Keratinocyte (primary cell): ENCODE measurements at regions not wholly inside any gene's neighbourhood (a gene's known extent, or its start where the extent isn't known, plus 50 kb on each side); places are given as distances from the start of the nearest gene placed in this dataset.

Experiments used
- EZH2 ChIP-seq: IDR thresholded peaks from one replicate; pipeline ENCODE4 v1.6.1; 2012; ENCODE audit warnings: inconsistent platforms, mild to moderate bottlenecking, low read length, moderate library complexity
- TF ChIP-seq, protein P1 (sequence below), 3 experiments: IDR thresholded peaks in 1 of 3; conservative IDR thresholded peaks in 1 of 3; optimal IDR thresholded peaks in 1 of 3; 2 replicates in 2 of 3; 3 replicates in 1 of 3; pipeline versions ENCODE3 to v1.5.1; 2011; ENCODE audit warnings: low read length in 3 of 3, mild to moderate bottlenecking in 3 of 3, moderate library complexity in 2 of 3, control low read depth in 1 of 3, inconsistent platforms in 1 of 3; ENCODE audit not compliant: insufficient read depth in 2 of 3; ENCODE audit errors: extremely low read depth in 1 of 3

DNA sequence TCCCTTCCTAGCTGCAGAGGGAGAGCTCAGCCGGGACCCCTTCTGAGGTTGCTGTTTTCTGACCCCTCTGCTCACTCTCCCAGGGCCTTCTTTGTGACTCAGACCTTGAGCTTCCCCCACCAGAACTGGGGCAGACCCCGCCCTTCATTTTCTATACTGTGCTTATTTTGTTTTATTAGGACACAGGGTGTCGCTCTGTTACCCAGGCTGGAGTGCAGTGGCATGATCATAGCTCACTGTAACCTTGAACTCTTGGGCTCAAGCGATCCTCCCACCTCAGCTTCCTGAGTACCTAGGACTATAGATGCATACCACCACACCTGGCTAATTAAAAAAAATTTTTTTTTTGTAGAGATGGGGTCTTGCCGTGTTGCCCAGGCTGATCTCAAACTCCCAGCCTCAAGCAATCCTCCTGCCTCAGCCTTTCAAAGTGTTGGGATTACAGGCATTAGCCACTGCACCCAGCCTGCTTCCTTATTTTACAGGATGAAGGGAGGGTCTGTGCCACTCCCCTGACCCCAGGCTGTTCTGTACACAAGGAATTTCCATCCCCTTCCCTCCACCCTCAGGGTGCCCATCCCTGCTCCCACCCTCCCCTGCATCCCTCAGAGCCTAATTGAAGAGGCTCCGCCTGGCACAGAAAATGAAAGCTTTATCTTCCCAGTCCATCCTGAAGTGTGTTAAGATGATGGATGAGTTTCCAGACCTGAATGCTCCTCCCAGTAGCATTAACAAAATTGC lies 195.2 kb upstream of the POU3F1 start:
- TF ChIP-seq, protein P1, sequence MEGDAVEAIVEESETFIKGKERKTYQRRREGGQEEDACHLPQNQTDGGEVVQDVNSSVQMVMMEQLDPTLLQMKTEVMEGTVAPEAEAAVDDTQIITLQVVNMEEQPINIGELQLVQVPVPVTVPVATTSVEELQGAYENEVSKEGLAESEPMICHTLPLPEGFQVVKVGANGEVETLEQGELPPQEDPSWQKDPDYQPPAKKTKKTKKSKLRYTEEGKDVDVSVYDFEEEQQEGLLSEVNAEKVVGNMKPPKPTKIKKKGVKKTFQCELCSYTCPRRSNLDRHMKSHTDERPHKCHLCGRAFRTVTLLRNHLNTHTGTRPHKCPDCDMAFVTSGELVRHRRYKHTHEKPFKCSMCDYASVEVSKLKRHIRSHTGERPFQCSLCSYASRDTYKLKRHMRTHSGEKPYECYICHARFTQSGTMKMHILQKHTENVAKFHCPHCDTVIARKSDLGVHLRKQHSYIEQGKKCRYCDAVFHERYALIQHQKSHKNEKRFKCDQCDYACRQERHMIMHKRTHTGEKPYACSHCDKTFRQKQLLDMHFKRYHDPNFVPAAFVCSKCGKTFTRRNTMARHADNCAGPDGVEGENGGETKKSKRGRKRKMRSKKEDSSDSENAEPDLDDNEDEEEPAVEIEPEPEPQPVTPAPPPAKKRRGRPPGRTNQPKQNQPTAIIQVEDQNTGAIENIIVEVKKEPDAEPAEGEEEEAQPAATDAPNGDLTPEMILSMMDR (optimal IDR thresholded peaks at IDR 0.05 in 1 of 3, IDR thresholded peaks at IDR 0.05 in 1 of 3, conservative IDR thresholded peaks at IDR 0.05 in 1 of 3; ENCODE audit: extremely low read depth in 1 of 3, insufficient read depth in 2 of 3, low read length in 3 of 3): no peak
- TF ChIP-seq EZH2: no peak
